GM13977 (cell line): ENCODE measurements at regions not wholly inside any gene's neighbourhood (a gene's known extent, or its start where the extent isn't known, plus 50 kb on each side); places are given as distances from the start of the nearest gene placed in this dataset.

ENCODE experiments used
- DNase-seq: peaks from one replicate; pipeline ENCODE4 v3.0.0; 2012; ENCODE audit warnings: low spot score
- CTCF ChIP-seq: IDR thresholded peaks from 2 replicates; pipeline ENCODE4 v1.5.1; 2012; ENCODE audit warnings: mild to moderate bottlenecking, control low read depth; ENCODE audit not compliant: insufficient read depth; ENCODE audit errors: extremely low read depth, missing control alignments
- in situ Hi-C: fragments of 300-500 bp; cut with MboI; formaldehyde crosslinking; loops from one replicate; pipeline ENCODE4 v1.12.0; 2022; ENCODE audit warnings: low sequenced_read_pairs, low pct_unique_long_range_greater_than_20kb, mixed read lengths, inconsistent platforms; ENCODE audit not compliant: unreplicated experiment

- TF ChIP-seq CTCF, result no peak
- in situ Hi-C loops, result no loop called here
- no peak for DNase-seq
Observed at GRCh38 chr22:47421846-47422245, 659.4 kb downstream of the TBC1D22A start.

- in situ Hi-C loops, result no loop called here
- DNase-seq, result no peak
- no peak for TF ChIP-seq CTCF
Observed at GRCh38 chr22:47420211-47420610, 657.8 kb downstream of the TBC1D22A start.

GRCh38 chr22:47419239-47419638 is 656.8 kb downstream of the TBC1D22A start:
- in situ Hi-C loops, result no loop called here
- no peak for TF ChIP-seq CTCF
- no peak for DNase-seq

DNA sequence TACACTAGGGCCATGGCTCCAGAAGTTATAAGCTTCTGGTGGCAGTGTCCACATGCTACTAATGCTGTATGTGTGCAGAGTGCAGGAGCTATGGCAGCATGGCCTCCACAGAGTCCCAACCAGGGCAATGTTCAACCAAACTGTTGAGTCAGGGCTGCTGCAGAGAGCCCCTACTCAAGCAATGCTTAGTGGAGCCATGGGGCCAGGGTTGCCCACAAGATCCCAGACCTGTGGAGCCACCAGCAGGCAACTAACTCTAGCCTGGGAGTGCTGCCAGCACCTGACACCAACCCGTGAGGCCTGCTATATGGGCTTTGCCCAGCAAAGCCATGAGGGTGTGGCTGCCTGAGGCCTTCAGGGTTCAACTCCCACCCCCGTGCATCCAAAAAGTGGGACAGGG is 655.2 kb downstream of the TBC1D22A start:
- no peak for TF ChIP-seq CTCF
- in situ Hi-C loops, result no loop called here
- DNase-seq, result no peak

DNA sequence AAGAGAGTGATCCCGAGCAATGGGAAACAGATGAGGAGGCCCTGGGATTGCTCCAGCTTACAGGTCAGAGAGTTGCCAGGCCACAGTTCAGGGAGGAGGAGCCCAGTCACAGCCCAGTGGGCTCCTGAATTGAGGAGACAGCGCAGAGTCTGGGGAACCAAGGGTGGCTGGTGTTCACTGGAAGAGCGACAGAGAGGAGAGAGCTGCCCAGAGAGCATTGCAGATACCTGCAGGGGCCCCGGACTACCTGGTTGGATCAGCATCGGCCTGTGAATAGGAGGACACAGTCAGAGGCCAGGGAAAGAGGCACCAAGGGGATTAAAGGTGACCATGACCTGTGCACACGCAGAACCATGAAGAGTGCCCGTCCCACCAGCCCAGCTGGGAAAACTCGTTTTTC is 648.6 kb downstream of the TBC1D22A start:
- no peak for TF ChIP-seq CTCF
- in situ Hi-C loops, result no loop called here
- DNase-seq, result no peak

- in situ Hi-C loops, result no loop called here
- TF ChIP-seq CTCF, result no peak
- no peak for DNase-seq
Observed at GRCh38 chr22:47409539-47410275, 647.3 kb downstream of the TBC1D22A start.

- in situ Hi-C loops, result no loop called here
- DNase-seq, result no peak
- TF ChIP-seq CTCF, result no peak
Observed at GRCh38 chr22:47408409-47408808, 646.0 kb downstream of the TBC1D22A start.
